Mucosa of rectum (tissue), 2 donors: ENCODE measurements at regions not wholly inside any gene's neighbourhood (a gene's known extent, or its start where the extent isn't known, plus 50 kb on each side); places are given as distances from the start of the nearest gene placed in this dataset.
"Not testable (repeated sequence)": the region's sequence is repeated elsewhere in the genome, so short reads cannot be mapped to it uniquely, and the experiment has no call there.

Experiments
- H3K27ac ChIP-seq, 2 donors: one replicate each; pipeline ENCODE4 v1.7.0; 2013; ENCODE audit warnings: inconsistent platforms in 2 of 2, low read depth in 2 of 2, low read length in 2 of 2
- H3K27me3 ChIP-seq, 2 donors: one replicate each; pipeline ENCODE4 v1.7.0; 2013; ENCODE audit warnings: low read length in 2 of 2; ENCODE audit not compliant: control insufficient read depth in 2 of 2, insufficient read depth in 2 of 2
- H3K36me3 ChIP-seq, 2 donors: one replicate each; pipeline ENCODE4 v1.7.0; 2013; ENCODE audit warnings: low read length in 2 of 2; ENCODE audit not compliant: control insufficient read depth in 2 of 2, insufficient read depth in 2 of 2
- H3K4me1 ChIP-seq, 2 donors: one replicate each; pipeline ENCODE4 v1.7.0; 2013; ENCODE audit warnings: low read length in 2 of 2, mild to moderate bottlenecking in 1 of 2; ENCODE audit not compliant: control insufficient read depth in 2 of 2, insufficient read depth in 2 of 2
- H3K4me3 ChIP-seq, 2 donors: one replicate each; pipeline ENCODE4 v1.7.0; 2013; ENCODE audit warnings: low read length in 2 of 2
- H3K9ac ChIP-seq, 2 donors: one replicate each; pipeline ENCODE4 v1.7.0; 2013; ENCODE audit warnings: low read length in 2 of 2, low read depth in 1 of 2, mild to moderate bottlenecking in 1 of 2
- H3K9me3 ChIP-seq, 2 donors: one replicate each; pipeline ENCODE4 v1.7.0; 2013; ENCODE audit warnings: low read length in 2 of 2; ENCODE audit not compliant: control insufficient read depth in 2 of 2
- donor health status: healthy.
- donor health status: Normal muscosa, but diverticular disease.

GRCh38 chr6:92977018-92977417 is 442.3 kb downstream of the EPHA7 start:
- Histone ChIP-seq H3K36me3 (no peaks in the 10 kb centered on the region), H3K4me3 (no peak overlapping the region), H3K27ac (no peak overlapping the region), H3K9me3 (peaks cover 0 to 2% of the 10 kb centered on the region in 2 donors), H3K9ac (no peak overlapping the region), H3K4me1 (no peaks in the 10 kb centered on the region), H3K27me3 (no peaks in the 10 kb centered on the region)

- Histone ChIP-seq H3K4me1 (no peaks in the 10 kb centered on the region), H3K9ac (no peak overlapping the region), H3K4me3 (no peak overlapping the region), H3K27ac (no peak overlapping the region), H3K27me3 (no peaks in the 10 kb centered on the region), H3K9me3 (no peaks in the 10 kb centered on the region), H3K36me3 (no peaks in the 10 kb centered on the region)
Measured at GRCh38 chr6:92967362-92967761, 452.0 kb downstream of the EPHA7 start.

- no peaks in the 10 kb centered on the region for H3K27me3 ChIP-seq
- no peak overlapping the region for H3K27ac ChIP-seq
Measured at GRCh38 chr6:92962846-92963245, 456.5 kb downstream of the EPHA7 start.

GRCh38 chr6:92952111-92952510 is 467.2 kb downstream of the EPHA7 start:
- H3K9me3 ChIP-seq, H3K9ac ChIP-seq, H3K36me3 ChIP-seq, H3K4me3 ChIP-seq, H3K4me1 ChIP-seq, H3K27ac ChIP-seq, H3K27me3 ChIP-seq: not testable (repeated sequence)

More at GRCh38 chr6:92962846-92963245, 456.5 kb downstream of the EPHA7 start:
- Histone ChIP-seq H3K4me1 (no peaks in the 10 kb centered on the region), H3K9me3 (no peaks in the 10 kb centered on the region), H3K36me3 (no peaks in the 10 kb centered on the region), H3K9ac (no peak overlapping the region), H3K4me3 (no peak overlapping the region)

- Histone ChIP-seq H3K4me3 (no peak overlapping the region), H3K9me3 (no peaks in the 10 kb centered on the region), H3K36me3 (no peaks in the 10 kb centered on the region), H3K27ac (no peak overlapping the region), H3K27me3 (no peaks in the 10 kb centered on the region), H3K9ac (no peak overlapping the region), H3K4me1 (no peaks in the 10 kb centered on the region)
Measured at GRCh38 chr6:92945799-92946198, 473.6 kb downstream of the EPHA7 start.

GRCh38 chr6:92944132-92944531 is 475.2 kb downstream of the EPHA7 start:
- Histone ChIP-seq H3K27ac (no peak overlapping the region), H3K4me1 (no peaks in the 10 kb centered on the region), H3K36me3 (no peaks in the 10 kb centered on the region), H3K4me3 (no peak overlapping the region), H3K27me3 (no peaks in the 10 kb centered on the region), H3K9ac (no peak overlapping the region), H3K9me3 (no peaks in the 10 kb centered on the region)

- Histone ChIP-seq H3K9me3 (no peaks in the 10 kb centered on the region), H3K4me1 (no peaks in the 10 kb centered on the region), H3K27me3 (no peaks in the 10 kb centered on the region), H3K36me3 (no peaks in the 10 kb centered on the region), H3K4me3 (no peak overlapping the region), H3K9ac (no peak overlapping the region), H3K27ac (no peak overlapping the region)
Measured at GRCh38 chr6:92942549-92942948, 476.8 kb downstream of the EPHA7 start.

GRCh38 chr6:92934625-92935024 is 484.7 kb downstream of the EPHA7 start:
- no peak overlapping the region for H3K9ac ChIP-seq
- H3K4me1 ChIP-seq = no peaks in the 10 kb centered on the region
- H3K36me3 ChIP-seq = no peaks in the 10 kb centered on the region
- H3K4me3 ChIP-seq = no peak overlapping the region
- no peak overlapping the region for H3K27ac ChIP-seq
- no peaks in the 10 kb centered on the region for H3K27me3 ChIP-seq
- no peaks in the 10 kb centered on the region for H3K9me3 ChIP-seq

- Histone ChIP-seq H3K9me3 (no peaks in the 10 kb centered on the region), H3K36me3 (no peaks in the 10 kb centered on the region), H3K4me3 (no peak overlapping the region), H3K27me3 (no peaks in the 10 kb centered on the region), H3K27ac (no peak overlapping the region), H3K9ac (no peak overlapping the region), H3K4me1 (no peaks in the 10 kb centered on the region)
Measured at GRCh38 chr6:92930171-92930570, 489.2 kb downstream of the EPHA7 start.

GRCh38 chr6:92922216-92922806 is 497.0 kb downstream of the EPHA7 start:
- Histone ChIP-seq H3K36me3 (no peaks in the 10 kb centered on the region), H3K27me3 (no peaks in the 10 kb centered on the region), H3K9me3 (no peaks in the 10 kb centered on the region), H3K4me1 (no peaks in the 10 kb centered on the region), H3K4me3 (no peak overlapping the region), H3K27ac (no peak overlapping the region), H3K9ac (no peak overlapping the region)

- Histone ChIP-seq H3K9ac (no peak overlapping the region), H3K27ac (no peak overlapping the region), H3K27me3 (no peaks in the 10 kb centered on the region), H3K36me3 (no peaks in the 10 kb centered on the region), H3K9me3 (no peaks in the 10 kb centered on the region), H3K4me3 (no peak overlapping the region), H3K4me1 (no peaks in the 10 kb centered on the region)
Measured at GRCh38 chr6:92915466-92915865, 503.9 kb downstream of the EPHA7 start.
